T-helper 1 cell treated with Interleukin-12 subunit alpha and Interleukin-12 subunit beta and Interleukin-4 antibody, amounts not matched to agents 30 ng/mL and 1 ng/mL, for 36 hours (primary cell): ENCODE measurements at regions not wholly inside any gene's neighbourhood (a gene's known extent, or its start where the extent isn't known, plus 50 kb on each side); places are given as distances from the start of the nearest gene placed in this dataset.

Experiments used
- intact Hi-C: fragments of 100-400 bp; cut with micrococcal nuclease; formaldehyde crosslinking; loops from one replicate; pipeline ENCODE4 v1.15.1; 2024

GRCh38 chr2:234606896-234607295 lies 110.0 kb upstream of the ARL4C start:
- intact Hi-C loops, result no loop called here

GRCh38 chr2:234603619-234604018 lies 106.7 kb upstream of the ARL4C start:
- intact Hi-C loops, result no loop called here

- intact Hi-C loops, result no loop called here
Measured at GRCh38 chr2:234601213-234601612, 104.3 kb upstream of the ARL4C start.

- intact Hi-C loops, result no loop called here
Measured at GRCh38 chr2:234597576-234597861, 100.6 kb upstream of the ARL4C start.

GRCh38 chr2:234596696-234597575 lies 100.1 kb upstream of the ARL4C start:
- intact Hi-C loops, result no loop called here

GRCh38 chr2:234595829-234596228 lies 98.9 kb upstream of the ARL4C start:
- intact Hi-C loops, result no loop called here

- intact Hi-C loops, result no loop called here
Measured at GRCh38 chr2:234594715-234595114, 97.8 kb upstream of the ARL4C start.

GRCh38 chr2:234593636-234594035 lies 96.8 kb upstream of the ARL4C start:
- intact Hi-C loops, result no loop called here

GRCh38 chr2:234592541-234592940 lies 95.7 kb upstream of the ARL4C start:
- intact Hi-C loops, result no loop called here

GRCh38 chr2:234590076-234590475 lies 93.2 kb upstream of the ARL4C start:
- intact Hi-C loops, result no loop called here

- intact Hi-C loops, result no loop called here
Measured at GRCh38 chr2:234588054-234588430, 91.2 kb upstream of the ARL4C start.

- intact Hi-C loops, result no loop called here
Measured at GRCh38 chr2:234587341-234588053, 90.6 kb upstream of the ARL4C start.

GRCh38 chr2:234583331-234583730 lies 86.5 kb upstream of the ARL4C start:
- intact Hi-C loops, result no loop called here

- intact Hi-C loops, result no loop called here
Measured at GRCh38 chr2:234580686-234581085, 83.8 kb upstream of the ARL4C start.

GRCh38 chr2:234579231-234579962 lies 82.5 kb upstream of the ARL4C start:
- intact Hi-C loops, result no loop called here

GRCh38 chr2:234578389-234578788 lies 81.5 kb upstream of the ARL4C start:
- intact Hi-C loops, result no loop called here

- intact Hi-C loops, result no loop called here
Measured at GRCh38 chr2:234577191-234577590, 80.3 kb upstream of the ARL4C start.

GRCh38 chr2:234571620-234572407 lies 74.9 kb upstream of the ARL4C start:
- intact Hi-C loops, result no loop called here

GRCh38 chr2:234570476-234570875 lies 73.6 kb upstream of the ARL4C start:
- intact Hi-C loops, result no loop called here

- intact Hi-C loops, result no loop called here
Measured at GRCh38 chr2:234569776-234570430, 73.0 kb upstream of the ARL4C start.

GRCh38 chr2:234566622-234567021 lies 69.7 kb upstream of the ARL4C start:
- intact Hi-C loops, result no loop called here
